T1000 (cell line): ENCODE measurements at regions not wholly inside any gene's neighbourhood (a gene's known extent, or its start where the extent isn't known, plus 50 kb on each side); places are given as distances from the start of the nearest gene placed in this dataset.
"Not testable (repeated sequence)": the region's sequence is repeated elsewhere in the genome, so short reads cannot be mapped to it uniquely, and the experiment has no call there.

Source experiments
- DNase-seq: peaks from one replicate; lab custom pipeline; 2025; ENCODE audit warnings: mixed read lengths; lab: John Stamatoyannopoulos, UW

- DNase-seq = no peak
Measured at GRCh38 chr13:83471011-83471410, 411.3 kb downstream of the SLITRK1 start.

- no peak for DNase-seq
Measured at GRCh38 chr13:83470133-83470797, 412.0 kb downstream of the SLITRK1 start.

- DNase-seq = no peak
Measured at GRCh38 chr13:83453723-83454122, 428.6 kb downstream of the SLITRK1 start.

- DNase-seq = no peak
Measured at GRCh38 chr13:83453300-83453699, 429.0 kb downstream of the SLITRK1 start.

GRCh38 chr13:83452292-83452950, 429.9 kb downstream of the SLITRK1 start:
- DNase-seq = no peak

GRCh38 chr13:83450591-83450990, 431.7 kb downstream of the SLITRK1 start:
- no peak for DNase-seq

GRCh38 chr13:83449668-83450395, 432.4 kb downstream of the SLITRK1 start:
- DNase-seq = no peak

- DNase-seq = no peak
Measured at GRCh38 chr13:83440465-83440864, 441.8 kb downstream of the SLITRK1 start.

GRCh38 chr13:83439464-83439863, 442.8 kb downstream of the SLITRK1 start:
- DNase-seq = not testable (repeated sequence)

GRCh38 chr13:83423861-83424260, 458.4 kb downstream of the SLITRK1 start:
- no peak for DNase-seq

- DNase-seq = no peak
Measured at GRCh38 chr13:83423381-83423780, 458.9 kb downstream of the SLITRK1 start.

GRCh38 chr13:83414393-83414792, 467.9 kb downstream of the SLITRK1 start:
- DNase-seq = no peak

GRCh38 chr13:83386609-83387008, 495.7 kb downstream of the SLITRK1 start:
- no peak for DNase-seq

GRCh38 chr13:83378908-83379307, 503.4 kb downstream of the SLITRK1 start:
- no peak for DNase-seq

- DNase-seq = no peak
Measured at GRCh38 chr13:83377491-83377890, 504.8 kb downstream of the SLITRK1 start.

- DNase-seq = no peak
Measured at GRCh38 chr13:83372786-83373185, 509.5 kb downstream of the SLITRK1 start.

GRCh38 chr13:83365723-83366122, 516.6 kb downstream of the SLITRK1 start:
- no peak for DNase-seq

GRCh38 chr13:83355041-83355440, 527.2 kb downstream of the SLITRK1 start:
- DNase-seq = no peak

GRCh38 chr13:83352391-83352790, 529.9 kb downstream of the SLITRK1 start:
- DNase-seq = no peak

GRCh38 chr13:83350569-83350968, 531.7 kb downstream of the SLITRK1 start:
- no peak for DNase-seq

GRCh38 chr13:83344518-83344917, 537.8 kb downstream of the SLITRK1 start:
- DNase-seq = no peak

GRCh38 chr13:83340170-83340569, 542.1 kb downstream of the SLITRK1 start:
- DNase-seq = no peak
